Mucosa of rectum (tissue), 2 donors: ENCODE measurements at regions not wholly inside any gene's neighbourhood (a gene's known extent, or its start where the extent isn't known, plus 50 kb on each side); places are given as distances from the start of the nearest gene placed in this dataset.

Source experiments
- H3K27ac ChIP-seq, 2 donors: one replicate each; pipeline ENCODE4 v1.7.0; 2013; ENCODE audit warnings: inconsistent platforms in 2 of 2, low read depth in 2 of 2, low read length in 2 of 2
- H3K27me3 ChIP-seq, 2 donors: one replicate each; pipeline ENCODE4 v1.7.0; 2013; ENCODE audit warnings: low read length in 2 of 2; ENCODE audit not compliant: control insufficient read depth in 2 of 2, insufficient read depth in 2 of 2
- H3K36me3 ChIP-seq, 2 donors: one replicate each; pipeline ENCODE4 v1.7.0; 2013; ENCODE audit warnings: low read length in 2 of 2; ENCODE audit not compliant: control insufficient read depth in 2 of 2, insufficient read depth in 2 of 2
- H3K4me1 ChIP-seq, 2 donors: one replicate each; pipeline ENCODE4 v1.7.0; 2013; ENCODE audit warnings: low read length in 2 of 2, mild to moderate bottlenecking in 1 of 2; ENCODE audit not compliant: control insufficient read depth in 2 of 2, insufficient read depth in 2 of 2
- H3K4me3 ChIP-seq, 2 donors: one replicate each; pipeline ENCODE4 v1.7.0; 2013; ENCODE audit warnings: low read length in 2 of 2
- H3K9ac ChIP-seq, 2 donors: one replicate each; pipeline ENCODE4 v1.7.0; 2013; ENCODE audit warnings: low read length in 2 of 2, low read depth in 1 of 2, mild to moderate bottlenecking in 1 of 2
- H3K9me3 ChIP-seq, 2 donors: one replicate each; pipeline ENCODE4 v1.7.0; 2013; ENCODE audit warnings: low read length in 2 of 2; ENCODE audit not compliant: control insufficient read depth in 2 of 2
- donor health status: healthy.
- donor health status: Normal muscosa, but diverticular disease.

DNA sequence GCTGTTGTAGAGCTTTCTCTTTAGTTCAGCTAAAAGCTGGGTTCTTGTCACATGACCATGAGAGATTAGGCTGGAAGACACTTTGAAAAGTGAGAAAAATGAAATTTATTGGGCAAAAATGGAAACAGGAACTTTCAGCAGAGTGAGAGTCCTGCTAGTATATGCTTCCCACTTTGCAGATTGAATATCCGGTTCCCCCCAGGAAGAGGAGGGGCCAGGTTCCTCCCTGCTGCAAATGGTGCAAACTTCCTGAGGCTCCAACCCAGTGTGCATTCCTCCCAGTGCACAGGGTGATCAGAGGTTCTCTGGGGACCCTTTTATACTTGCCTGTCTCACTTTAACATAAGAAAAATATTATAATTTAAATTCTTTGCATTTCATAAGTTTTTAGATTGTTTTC, 119.9 kb upstream of the SPIN4 start:
- Histone ChIP-seq H3K27me3 (no peaks in the 10 kb centered on the region), H3K4me1 (no peaks in the 10 kb centered on the region), H3K9ac (no peak overlapping the region), H3K27ac (no peak overlapping the region), H3K9me3 (peaks cover 17 to 21% of the 10 kb centered on the region in 2 donors), H3K4me3 (no peak overlapping the region), H3K36me3 (no peaks in the 10 kb centered on the region)

DNA sequence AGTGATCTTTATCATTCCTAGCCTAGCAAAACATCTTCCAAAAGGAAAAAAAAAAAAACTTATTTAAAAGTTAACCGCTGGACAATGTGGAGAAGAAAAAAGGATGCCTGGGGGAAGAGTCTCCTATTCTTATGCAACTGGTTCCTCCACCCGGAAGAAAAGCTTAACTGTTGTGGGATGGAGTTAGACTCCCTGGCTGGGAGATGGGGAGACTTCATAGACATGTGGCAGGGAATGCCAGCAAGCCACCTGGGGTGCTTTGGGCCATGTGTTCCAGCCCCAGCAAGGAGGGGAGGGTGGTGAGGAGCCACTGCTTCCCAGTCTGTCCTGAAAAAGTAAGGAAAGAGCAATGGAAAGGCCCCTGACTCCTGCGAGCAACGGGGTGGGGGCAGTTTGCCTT, 119.4 kb upstream of the SPIN4 start:
- no peak overlapping the region for H3K27ac ChIP-seq
- H3K9ac ChIP-seq = no peak overlapping the region
- H3K27me3 ChIP-seq = no peaks in the 10 kb centered on the region
- no peak overlapping the region for H3K4me3 ChIP-seq
- H3K36me3 ChIP-seq = no peaks in the 10 kb centered on the region
- H3K4me1 ChIP-seq = no peaks in the 10 kb centered on the region
- peaks cover 17% of the 10 kb centered on the region in 2 donors for H3K9me3 ChIP-seq

DNA sequence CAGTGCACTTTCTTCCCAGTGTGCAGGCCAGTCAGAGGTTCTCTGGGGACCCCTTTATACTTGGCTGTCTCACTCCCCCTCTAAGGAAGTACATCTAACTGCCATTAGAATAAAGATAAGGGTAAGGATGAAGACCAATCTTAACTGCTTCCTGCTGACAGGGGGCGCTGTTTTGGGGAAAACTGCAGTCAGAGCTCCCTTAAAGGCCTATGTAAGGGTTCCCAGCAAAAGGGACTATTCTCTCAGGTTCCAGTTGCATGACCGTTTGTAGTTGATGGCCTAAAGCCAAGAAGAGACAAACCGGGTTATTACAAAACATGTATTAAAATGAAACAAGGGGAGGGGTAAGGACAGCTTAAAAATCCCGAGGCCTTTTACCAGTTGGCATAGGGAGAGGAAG, 115.6 kb upstream of the SPIN4 start:
- Histone ChIP-seq H3K4me3 (no peak overlapping the region), H3K4me1 (no peaks in the 10 kb centered on the region), H3K9me3 (peaks cover 3 to 4% of the 10 kb centered on the region in 2 donors), H3K27ac (no peak overlapping the region), H3K27me3 (no peaks in the 10 kb centered on the region), H3K9ac (no peak overlapping the region), H3K36me3 (no peaks in the 10 kb centered on the region)

DNA sequence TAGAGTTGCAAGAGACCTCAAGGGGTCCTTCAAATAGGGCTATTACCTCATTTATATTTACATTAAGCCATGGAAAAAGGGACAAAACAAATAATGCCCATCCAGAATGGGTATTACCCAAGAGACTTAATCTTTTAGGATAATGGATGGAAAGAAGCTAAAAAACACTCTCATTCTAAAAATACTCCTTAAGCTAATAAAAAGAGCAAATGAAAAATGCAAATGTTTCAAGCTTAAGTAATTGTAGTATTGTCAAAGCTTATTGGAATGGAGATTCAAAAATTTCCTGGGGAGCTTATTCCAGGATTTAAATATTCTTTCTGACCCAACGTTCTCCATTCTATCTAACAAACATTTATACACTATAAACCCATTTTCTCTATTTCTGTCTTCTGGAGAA, 107.8 kb upstream of the SPIN4 start:
- Histone ChIP-seq H3K27ac (no peak overlapping the region), H3K27me3 (no peaks in the 10 kb centered on the region), H3K4me3 (no peak overlapping the region), H3K9me3 (no peaks in the 10 kb centered on the region), H3K4me1 (no peaks in the 10 kb centered on the region), H3K9ac (no peak overlapping the region), H3K36me3 (no peaks in the 10 kb centered on the region)

DNA sequence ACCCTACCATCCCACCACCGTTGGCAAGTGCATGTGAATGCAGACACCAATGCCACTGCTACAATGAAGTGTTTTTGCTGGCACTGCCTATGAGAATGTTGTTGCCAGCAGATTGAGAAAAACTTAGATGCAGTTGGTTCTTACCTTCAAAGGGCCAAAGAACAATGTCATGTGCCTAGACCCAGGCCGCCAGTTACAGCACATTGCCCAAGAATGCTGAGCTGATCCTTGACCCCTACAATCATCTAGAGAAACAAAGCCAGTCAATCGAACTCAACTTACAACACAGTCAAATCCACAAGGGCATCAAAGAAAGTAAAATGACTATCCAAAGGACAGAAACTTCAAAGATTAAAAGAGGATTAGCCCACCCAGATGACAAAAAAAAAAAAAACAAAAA, 102.4 kb upstream of the SPIN4 start:
- H3K36me3 ChIP-seq = peaks cover 2 to 3% of the 10 kb centered on the region in 2 donors
- H3K4me1 ChIP-seq = no peaks in the 10 kb centered on the region
- peaks cover 3% of the 10 kb centered on the region in 2 donors for H3K9me3 ChIP-seq
- no peak overlapping the region for H3K27ac ChIP-seq
- no peak overlapping the region for H3K9ac ChIP-seq
- no peak overlapping the region for H3K4me3 ChIP-seq
- no peaks in the 10 kb centered on the region for H3K27me3 ChIP-seq

DNA sequence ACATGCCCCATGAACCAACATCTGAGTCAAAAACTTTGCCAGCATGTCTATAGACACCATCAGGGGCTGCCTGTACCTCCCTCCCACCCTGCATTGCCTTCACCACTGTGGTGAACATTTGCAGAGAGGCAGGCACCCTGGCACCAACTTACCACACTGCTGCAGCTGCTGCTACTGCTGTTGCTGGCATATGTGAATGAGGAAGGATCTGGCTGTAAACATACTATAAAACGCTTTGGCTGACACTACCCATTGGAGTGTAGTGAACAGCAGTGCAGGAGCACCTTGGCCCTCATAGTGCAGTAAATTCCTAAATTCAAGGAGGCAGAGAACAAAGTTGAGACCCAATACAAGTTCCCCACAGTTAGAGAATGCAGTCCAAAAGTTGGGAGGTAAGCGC, 90.6 kb upstream of the SPIN4 start:
- Histone ChIP-seq H3K36me3 (no peaks in the 10 kb centered on the region), H3K4me1 (no peaks in the 10 kb centered on the region), H3K27me3 (no peaks in the 10 kb centered on the region), H3K27ac (no peak overlapping the region), H3K9ac (no peak overlapping the region), H3K9me3 (no peaks in the 10 kb centered on the region), H3K4me3 (no peak overlapping the region)

DNA sequence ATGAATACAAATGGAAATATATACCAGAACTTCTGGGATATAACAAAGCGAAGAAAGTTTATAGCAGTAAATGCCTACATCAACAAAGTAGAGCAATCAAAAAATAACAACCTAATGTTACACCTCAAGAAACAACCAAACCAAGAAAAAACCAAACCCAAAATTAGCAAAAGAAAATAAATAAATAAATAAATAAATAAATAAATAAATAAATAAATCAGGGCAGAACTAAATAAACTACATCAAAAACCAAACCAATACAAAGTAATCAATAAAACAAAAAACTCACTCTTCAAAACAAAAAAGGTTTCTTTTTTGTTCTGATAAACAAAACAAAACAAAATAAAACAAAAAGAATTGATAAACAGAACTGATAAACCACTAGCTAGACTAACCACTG, 88.4 kb upstream of the SPIN4 start:
- Histone ChIP-seq H3K27me3 (no peaks in the 10 kb centered on the region), H3K27ac (no peak overlapping the region), H3K4me3 (no peak overlapping the region), H3K4me1 (no peaks in the 10 kb centered on the region), H3K36me3 (no peaks in the 10 kb centered on the region), H3K9me3 (no peaks in the 10 kb centered on the region), H3K9ac (no peak overlapping the region)

DNA sequence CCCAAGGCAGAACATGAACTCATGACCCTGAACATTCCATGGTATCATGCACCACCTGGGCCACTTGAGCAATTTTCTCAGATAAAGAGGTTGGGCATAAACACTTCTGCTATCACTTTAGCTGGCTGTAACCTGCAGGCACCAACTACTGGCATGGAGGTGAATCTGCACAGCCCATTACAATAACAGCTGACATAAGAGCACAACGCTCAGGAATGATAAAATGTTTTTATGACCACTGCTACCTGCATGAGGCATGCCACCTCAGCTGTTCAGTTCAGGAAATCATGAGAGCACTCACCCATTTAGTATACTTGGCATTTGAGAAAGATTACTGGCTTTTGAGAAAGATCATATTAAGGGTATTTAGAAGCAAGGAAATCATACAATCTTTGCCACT, 85.7 kb upstream of the SPIN4 start:
- Histone ChIP-seq H3K27ac (no peak overlapping the region), H3K4me3 (no peak overlapping the region), H3K9ac (no peak overlapping the region), H3K4me1 (no peaks in the 10 kb centered on the region), H3K9me3 (no peaks in the 10 kb centered on the region), H3K36me3 (no peaks in the 10 kb centered on the region), H3K27me3 (no peaks in the 10 kb centered on the region)

DNA sequence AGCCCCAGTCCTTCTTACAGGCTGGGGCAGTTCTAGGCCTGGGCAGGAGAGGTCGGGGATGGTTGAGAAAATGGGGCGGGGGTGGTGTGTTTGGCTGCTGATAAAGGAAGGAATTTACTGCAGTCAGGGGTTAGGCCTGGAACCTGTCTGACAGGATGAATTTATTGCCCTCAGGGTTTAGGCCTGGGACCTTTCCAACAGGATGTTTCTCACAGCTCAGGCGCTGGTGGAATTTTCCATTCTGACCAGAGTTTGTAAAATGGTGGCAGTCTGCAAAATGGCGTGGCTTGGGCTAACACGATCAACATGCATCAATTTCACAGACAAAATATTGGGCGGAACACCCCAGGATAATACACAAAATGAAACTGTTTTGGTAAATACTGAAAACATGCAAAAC, 83.5 kb upstream of the SPIN4 start:
- Histone ChIP-seq H3K4me1 (no peaks in the 10 kb centered on the region), H3K27me3 (no peaks in the 10 kb centered on the region), H3K9ac (no peak overlapping the region), H3K27ac (no peak overlapping the region), H3K4me3 (no peak overlapping the region), H3K9me3 (no peaks in the 10 kb centered on the region), H3K36me3 (no peaks in the 10 kb centered on the region)

DNA sequence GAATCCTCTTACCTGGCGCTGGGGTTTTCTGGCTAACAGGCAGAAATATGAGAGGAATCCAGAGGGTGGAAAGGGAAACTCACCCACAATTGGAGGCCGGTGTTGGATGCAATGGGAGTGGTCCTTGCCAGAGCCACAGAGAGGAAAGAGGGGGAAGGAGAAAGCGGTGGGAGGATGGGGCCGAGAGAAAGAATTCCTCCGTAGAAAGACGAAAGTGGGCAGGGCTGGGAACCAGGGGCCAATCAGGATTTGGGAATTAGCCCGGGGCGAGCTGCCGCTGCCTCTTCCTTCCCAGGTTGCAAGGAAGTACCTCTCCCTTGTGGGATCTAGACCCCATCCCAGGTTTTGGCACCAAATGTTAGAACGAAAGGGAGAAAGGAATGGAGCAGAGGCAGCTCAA, 83.1 kb upstream of the SPIN4 start:
- no peaks in the 10 kb centered on the region for H3K27me3 ChIP-seq
- no peaks in the 10 kb centered on the region for H3K9me3 ChIP-seq
- H3K4me1 ChIP-seq = no peaks in the 10 kb centered on the region
- no peak overlapping the region for H3K9ac ChIP-seq
- no peaks in the 10 kb centered on the region for H3K36me3 ChIP-seq
- H3K27ac ChIP-seq = no peak overlapping the region
- H3K4me3 ChIP-seq = no peak overlapping the region

DNA sequence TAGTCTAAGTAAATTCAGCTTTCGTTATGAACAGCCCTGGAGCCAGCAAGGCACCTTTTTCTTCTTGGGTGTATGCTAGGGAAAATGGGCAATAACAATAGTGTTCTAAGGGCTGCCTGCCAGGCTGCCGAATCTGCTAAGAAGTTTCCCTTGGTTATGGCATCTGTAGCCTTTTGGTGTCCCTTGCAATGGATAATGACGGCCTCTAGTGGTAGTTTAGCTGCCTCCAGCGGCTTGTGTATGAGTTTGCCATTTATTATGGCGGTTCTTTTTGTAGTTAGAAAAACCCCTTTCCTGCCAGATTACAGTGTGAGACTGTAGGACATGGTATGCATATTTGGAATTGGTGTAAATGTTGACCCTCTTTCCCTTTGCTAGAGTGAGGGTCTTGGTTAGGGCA, 78.9 kb upstream of the SPIN4 start:
- Histone ChIP-seq H3K4me3 (no peak overlapping the region), H3K9ac (no peak overlapping the region), H3K4me1 (no peaks in the 10 kb centered on the region), H3K9me3 (no peaks in the 10 kb centered on the region), H3K27me3 (no peaks in the 10 kb centered on the region), H3K36me3 (no peaks in the 10 kb centered on the region), H3K27ac (no peak overlapping the region)
